Gastroesophageal sphincter (tissue), 4 donors: ENCODE measurements at regions not wholly inside any gene's neighbourhood (a gene's known extent, or its start where the extent isn't known, plus 50 kb on each side); places are given as distances from the start of the nearest gene placed in this dataset.
"Not testable (repeated sequence)": the region's sequence is repeated elsewhere in the genome, so short reads cannot be mapped to it uniquely, and the experiment has no call there.

ENCODE experiments used
- ATAC-seq: fragments of 150-250 bp; one replicate; pipeline ENCODE4 v1.9.1; 2016; ENCODE audit warnings: mild to moderate bottlenecking, moderate library complexity
- H3K27ac ChIP-seq, 4 donors: fragments of 200-600 bp; sonication (generic) in 3 of 4; 1 replicate in 3 of 4; 2 replicates in 1 of 4; pipeline ENCODE4 v1.5.1; 2016 to 2019
- H3K27me3 ChIP-seq: fragments of 200-600 bp; sonication (generic); one replicate; pipeline ENCODE4 v1.5.1; 2019
- H3K36me3 ChIP-seq, 2 donors: fragments of 200-600 bp; sonication (generic); one replicate each; pipeline ENCODE4 v1.5.1; 2019; ENCODE audit warnings: control low read depth in 1 of 2
- H3K4me1 ChIP-seq, 3 donors: fragments of 200-600 bp; sonication (generic); 1 replicate in 2 of 3; 2 replicates in 1 of 3; pipeline ENCODE4 v1.5.1; 2016 to 2019; ENCODE audit warnings: control low read depth in 2 of 3
- H3K4me3 ChIP-seq, 2 donors: fragments of 200-600 bp; sonication (generic); one replicate each; pipeline ENCODE4 v1.5.1; 2019; ENCODE audit warnings: mild to moderate bottlenecking in 1 of 2, moderate library complexity in 1 of 2
- H3K9me3 ChIP-seq, 3 donors: fragments of 200-600 bp; sonication (generic); one replicate each; pipeline ENCODE4 v1.5.1; 2017 to 2019; ENCODE audit warnings: control low read depth in 2 of 3
- EP300 ChIP-seq: sonication (generic); formaldehyde crosslinking; IDR thresholded peaks from one replicate; pipeline ENCODE4 v1.6.1; 2017; ENCODE audit warnings: antibody characterized with exemption, mild to moderate bottlenecking
- POLR2A ChIP-seq, 2 donors: fragments of 450-650 bp; IDR thresholded peaks; one replicate each; pipeline ENCODE4 v1.6.1; 2017; ENCODE audit warnings: antibody characterized with exemption in 2 of 2, mild to moderate bottlenecking in 2 of 2, moderate library complexity in 1 of 2
- POLR2AphosphoS5 ChIP-seq: sonication (generic); formaldehyde crosslinking; IDR thresholded peaks from one replicate; pipeline ENCODE4 v1.6.1; 2017; ENCODE audit warnings: antibody characterized with exemption
- WGBS, 2 donors: methylation state at CpG; one replicate each; pipeline ENCODE4 v1.1.5; 2018; ENCODE audit warnings: low coverage in 1 of 2; 5-methylcytosine and 5-hydroxymethylcytosine counted together
- TF ChIP-seq, protein P1 (sequence below), 4 experiments: fragments of 200-600 bp in 2 of 4; fragments of 450-650 bp in 2 of 4; sonication (generic) in 1 of 4; IDR thresholded peaks; one replicate each; pipeline ENCODE4 v1.5.1; 2017 to 2019; ENCODE audit warnings: antibody characterized with exemption in 4 of 4, mild to moderate bottlenecking in 2 of 4, moderate library complexity in 2 of 4

DNA sequence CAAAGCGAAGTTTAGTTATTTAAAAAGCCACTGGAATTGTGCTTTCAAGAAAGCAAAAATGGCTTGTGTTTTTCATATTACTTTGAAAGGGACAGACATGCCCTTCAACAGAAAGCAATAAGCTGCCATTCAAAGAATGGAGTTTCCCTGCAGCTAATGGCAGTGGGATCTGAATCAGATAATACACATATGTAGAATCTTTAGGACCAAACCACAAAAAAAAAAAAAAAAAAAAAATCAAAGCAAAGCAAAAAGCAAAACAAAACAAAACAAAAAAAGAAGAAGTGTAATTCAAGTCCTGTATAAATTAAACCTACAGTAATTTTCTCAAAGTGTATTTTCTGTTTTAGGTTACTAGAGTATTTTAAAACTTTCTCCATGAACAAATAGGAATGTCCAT lies 63.6 kb upstream of the ZNF217 start:
- TF ChIP-seq POLR2A (IDR thresholded peaks at IDR 0.05) (no peak), POLR2AphosphoS5 (no peak), EP300 (no peak)
- TF ChIP-seq, protein P1, sequence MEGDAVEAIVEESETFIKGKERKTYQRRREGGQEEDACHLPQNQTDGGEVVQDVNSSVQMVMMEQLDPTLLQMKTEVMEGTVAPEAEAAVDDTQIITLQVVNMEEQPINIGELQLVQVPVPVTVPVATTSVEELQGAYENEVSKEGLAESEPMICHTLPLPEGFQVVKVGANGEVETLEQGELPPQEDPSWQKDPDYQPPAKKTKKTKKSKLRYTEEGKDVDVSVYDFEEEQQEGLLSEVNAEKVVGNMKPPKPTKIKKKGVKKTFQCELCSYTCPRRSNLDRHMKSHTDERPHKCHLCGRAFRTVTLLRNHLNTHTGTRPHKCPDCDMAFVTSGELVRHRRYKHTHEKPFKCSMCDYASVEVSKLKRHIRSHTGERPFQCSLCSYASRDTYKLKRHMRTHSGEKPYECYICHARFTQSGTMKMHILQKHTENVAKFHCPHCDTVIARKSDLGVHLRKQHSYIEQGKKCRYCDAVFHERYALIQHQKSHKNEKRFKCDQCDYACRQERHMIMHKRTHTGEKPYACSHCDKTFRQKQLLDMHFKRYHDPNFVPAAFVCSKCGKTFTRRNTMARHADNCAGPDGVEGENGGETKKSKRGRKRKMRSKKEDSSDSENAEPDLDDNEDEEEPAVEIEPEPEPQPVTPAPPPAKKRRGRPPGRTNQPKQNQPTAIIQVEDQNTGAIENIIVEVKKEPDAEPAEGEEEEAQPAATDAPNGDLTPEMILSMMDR (IDR thresholded peaks at IDR 0.05), result no peak
- H3K4me1 ChIP-seq, result peaks cover 4 to 29% (median 9%) of the 10 kb centered on the region in 3 donors
- H3K27me3 ChIP-seq, result no peaks in the 10 kb centered on the region
- ATAC-seq, result no peak
- H3K36me3 ChIP-seq, result no peaks in the 10 kb centered on the region
- no peak overlapping the region for H3K4me3 ChIP-seq
- H3K9me3 ChIP-seq, result no peaks in the 10 kb centered on the region
- H3K27ac ChIP-seq, result peak overlapping the region in 2 of 4 donors; percentile 12 to 21
- WGBS, 2 donors, result 81 to 100% methylated on average over 1 of the region's 1 CpG

DNA sequence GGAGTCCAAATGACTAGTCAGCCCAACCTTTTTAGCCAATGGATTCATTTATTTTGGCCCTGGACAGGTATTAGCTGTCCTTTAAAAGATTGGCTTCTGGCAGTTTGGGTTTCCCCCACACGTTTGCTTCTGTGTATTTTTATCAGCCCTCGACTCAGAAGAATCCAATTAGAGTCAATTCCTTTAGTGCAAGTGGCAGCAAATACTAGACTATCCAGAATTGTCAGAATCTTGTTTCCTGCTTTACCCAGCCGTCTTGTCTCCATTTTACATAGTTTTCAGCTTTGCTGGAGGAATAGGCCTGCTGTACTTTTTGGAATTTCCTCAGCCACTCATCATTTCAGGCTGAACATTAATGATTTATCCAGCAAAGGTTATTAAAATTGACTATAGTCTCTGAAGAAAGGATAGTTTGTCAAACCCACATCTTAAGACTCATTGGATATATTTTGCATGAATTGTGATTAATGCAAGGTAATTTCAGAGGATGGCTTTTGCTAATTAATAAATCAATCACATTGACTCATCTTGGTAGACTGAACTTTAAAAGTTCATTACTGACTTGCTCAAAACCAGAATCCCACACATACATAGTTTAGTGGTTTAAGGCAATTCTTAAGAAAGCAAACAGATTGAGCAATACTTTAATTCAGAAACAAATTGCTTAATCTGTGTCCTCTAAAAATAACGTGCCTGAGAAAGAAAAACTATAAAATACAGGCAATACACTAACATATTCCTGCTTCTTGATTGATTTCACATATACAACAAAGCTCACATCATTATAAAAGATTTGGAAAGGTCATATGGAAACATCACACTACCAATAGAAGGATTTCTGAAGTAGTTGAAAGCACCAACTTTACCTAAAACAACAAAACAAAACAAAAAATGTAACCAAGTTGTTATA lies 62.9 kb upstream of the ZNF217 start:
- Histone ChIP-seq H3K9me3 (no peaks in the 10 kb centered on the region), H3K4me1 (peaks cover 4 to 35% (median 9%) of the 10 kb centered on the region in 3 donors), H3K4me3 (no peak overlapping the region), H3K27me3 (no peaks in the 10 kb centered on the region), H3K36me3 (no peaks in the 10 kb centered on the region), H3K27ac (peak overlapping the region in 2 of 4 donors; percentile 12 to 26)
- TF ChIP-seq POLR2AphosphoS5 (no peak), EP300 (no peak), POLR2A (IDR thresholded peaks at IDR 0.05) (no peak)
- TF ChIP-seq, protein P1 (IDR thresholded peaks at IDR 0.05), result no peak
- ATAC-seq, result no peak
- 27 to 72% methylated on average over 3 to 4 of the region's 4 CpGs for WGBS, 2 donors

DNA sequence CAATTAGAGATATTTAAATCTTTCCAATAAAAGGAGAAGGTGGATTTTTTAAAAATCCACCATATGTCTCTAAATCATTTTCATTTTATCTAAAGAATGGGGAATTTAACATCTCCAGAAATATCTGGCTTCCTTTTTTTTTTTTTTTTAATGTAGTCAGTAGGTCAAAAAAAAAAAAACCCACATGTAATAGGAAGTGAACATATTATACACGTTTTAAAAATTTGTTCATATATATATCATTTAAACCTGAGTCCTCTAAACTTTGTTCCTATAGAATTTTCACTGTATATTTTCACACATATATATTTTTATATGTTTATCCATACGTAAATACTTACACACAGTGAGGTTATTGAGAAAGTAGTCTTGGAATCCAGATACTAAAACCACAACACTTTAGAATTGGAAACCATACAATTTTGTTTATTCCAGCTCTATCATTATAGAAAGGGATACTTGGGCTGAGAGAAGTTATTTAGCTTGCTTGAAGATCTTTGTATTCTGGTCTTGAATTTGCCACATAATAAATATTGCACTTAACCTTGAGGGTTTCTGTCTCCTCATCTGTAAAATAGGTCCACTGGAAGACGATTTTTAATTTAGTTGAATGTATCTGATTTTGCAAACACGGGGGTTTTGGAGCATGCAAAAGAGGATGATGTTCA lies 62.1 kb upstream of the ZNF217 start:
- WGBS, 2 donors, result 69 to 74% methylated on average over 4 of the region's 4 CpGs
- no peak for TF ChIP-seq POLR2A (IDR thresholded peaks at IDR 0.05)
- TF ChIP-seq, protein P1 (IDR thresholded peaks at IDR 0.05), result no peak
- no peak for TF ChIP-seq POLR2AphosphoS5
- TF ChIP-seq EP300, result no peak
- Histone ChIP-seq H3K9me3 (no peaks in the 10 kb centered on the region), H3K4me3 (no peak overlapping the region), H3K27me3 (no peaks in the 10 kb centered on the region), H3K4me1 (peaks cover under 1 to 27% (median 8%) of the 10 kb centered on the region in 3 donors), H3K27ac (peak overlapping the region in 1 of 4 donors; percentile 12), H3K36me3 (no peaks in the 10 kb centered on the region)
- no peak for ATAC-seq

DNA sequence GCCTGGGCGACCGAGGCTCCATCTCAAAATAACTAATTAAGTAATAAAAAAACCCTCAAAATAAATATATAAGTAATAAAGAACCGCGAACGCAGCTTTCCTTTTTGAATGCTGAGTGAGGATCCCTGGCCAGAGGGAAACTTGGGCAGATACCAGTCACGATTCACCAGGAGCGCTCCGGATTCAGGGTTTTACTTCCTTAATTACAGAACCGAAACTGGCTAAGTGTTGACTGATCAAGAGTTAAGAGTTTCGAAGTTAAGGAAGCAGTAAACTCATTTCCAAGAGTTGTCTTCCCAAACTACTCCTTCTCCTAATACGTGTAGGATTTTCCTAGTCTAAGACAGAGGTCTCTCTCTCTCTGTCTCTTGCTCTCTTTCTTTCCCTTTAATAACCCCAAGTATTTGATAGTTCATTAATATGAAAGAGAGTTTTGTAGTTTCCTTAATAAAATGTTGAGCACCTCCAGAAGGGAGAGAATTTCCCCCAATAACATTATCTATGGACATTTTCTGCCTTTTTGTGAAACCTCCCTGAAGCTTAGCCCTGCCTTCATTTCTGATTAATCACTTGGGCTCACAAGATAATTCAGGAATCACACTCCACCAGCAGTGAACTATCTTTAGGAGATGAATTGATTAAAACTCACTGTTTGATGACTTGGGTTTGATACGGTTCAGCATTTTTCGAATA lies 61.4 kb upstream of the ZNF217 start:
- ATAC-seq, result no peak
- WGBS, 2 donors, result 78 to 79% methylated on average over 13 of the region's 13 CpGs
- Histone ChIP-seq H3K27ac (peak overlapping the region in 2 of 4 donors; percentile 25 to 28), H3K4me1 (peaks cover 0 to 20% (median under 1%) of the 10 kb centered on the region in 3 donors), H3K27me3 (no peaks in the 10 kb centered on the region), H3K36me3 (no peaks in the 10 kb centered on the region), H3K4me3 (no peak overlapping the region), H3K9me3 (no peaks in the 10 kb centered on the region)
- TF ChIP-seq POLR2AphosphoS5, result no peak
- no peak for TF ChIP-seq POLR2A (IDR thresholded peaks at IDR 0.05)
- TF ChIP-seq, protein P1 (IDR thresholded peaks at IDR 0.05), result no peak
- TF ChIP-seq EP300, result no peak

DNA sequence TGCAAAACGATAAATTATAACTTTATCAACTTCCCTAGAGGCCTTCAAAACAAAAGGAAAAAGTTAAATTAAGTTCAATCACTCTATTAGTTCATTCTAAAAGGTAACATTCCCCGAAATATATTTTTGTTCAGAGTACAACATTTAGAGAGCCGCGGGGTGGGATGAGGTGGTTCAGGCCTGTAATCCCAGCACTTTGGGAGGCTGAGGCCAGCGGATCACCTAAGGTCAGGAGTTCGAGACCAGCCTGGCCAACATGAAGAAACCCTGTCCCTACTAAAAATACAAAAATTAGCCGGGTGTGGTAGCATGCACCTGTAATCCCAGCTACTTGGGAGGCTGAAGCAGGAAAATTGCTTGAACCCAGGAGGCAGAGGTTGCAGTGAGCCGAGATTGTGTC lies 60.9 kb upstream of the ZNF217 start:
- not testable (repeated sequence) for H3K27me3 ChIP-seq, H3K36me3 ChIP-seq, H3K9me3 ChIP-seq, ATAC-seq, H3K4me3 ChIP-seq
- Histone ChIP-seq H3K27ac (peak overlapping the region in 2 of 4 donors; percentile 25 to 28), H3K4me1 (peaks cover 0 to 17% (median 0%) of the 10 kb centered on the region in 3 donors)
- WGBS, 2 donors, result 87 to 95% methylated on average over 7 to 8 of the region's 8 CpGs
